Trophoblast cell (in vitro differentiated cells and primary cell): ENCODE measurements at regions not wholly inside any gene's neighbourhood (a gene's known extent, or its start where the extent isn't known, plus 50 kb on each side); places are given as distances from the start of the nearest gene placed in this dataset.
"Not testable (repeated sequence)": the region's sequence is repeated elsewhere in the genome, so short reads cannot be mapped to it uniquely, and the experiment has no call there.

ENCODE experiments used
- DNase-seq, 2 donors: peaks; one replicate each; pipeline ENCODE4 v3.0.0-alpha.2; 2016
- H2AFZ ChIP-seq: 2 replicates; pipeline ENCODE4 v1.6.1; 2013; ENCODE audit warnings: low read length, moderate library complexity, mild to moderate bottlenecking; ENCODE audit not compliant: insufficient read depth, poor library complexity
- H2AK5ac ChIP-seq: 2 replicates; pipeline ENCODE4 v1.6.1; 2013; ENCODE audit warnings: mild to moderate bottlenecking, low read length
- H2BK120ac ChIP-seq: 2 replicates; pipeline ENCODE4 v1.6.1; 2013; ENCODE audit warnings: low read length, mild to moderate bottlenecking, moderate library complexity; ENCODE audit not compliant: insufficient read depth, poor library complexity
- H2BK12ac ChIP-seq: 2 replicates; pipeline ENCODE4 v1.6.1; 2013; ENCODE audit warnings: mild to moderate bottlenecking, low read length, moderate library complexity
- H2BK5ac ChIP-seq: 2 replicates; pipeline ENCODE4 v1.6.1; 2013; ENCODE audit warnings: low read length, low read depth, moderate library complexity, mild to moderate bottlenecking; ENCODE audit not compliant: poor library complexity
- H3K14ac ChIP-seq: 2 replicates; pipeline ENCODE4 v1.6.1; 2013; ENCODE audit warnings: mild to moderate bottlenecking, low read length
- H3K18ac ChIP-seq: 2 replicates; pipeline ENCODE4 v1.6.1; 2013; ENCODE audit warnings: mild to moderate bottlenecking, low read length
- H3K23ac ChIP-seq: 2 replicates; pipeline ENCODE4 v1.6.1; 2013; ENCODE audit warnings: low read length
- H3K27ac ChIP-seq: 2 replicates; pipeline ENCODE4 v1.5.1; 2013; ENCODE audit warnings: low read depth, mild to moderate bottlenecking, inconsistent platforms, low read length, moderate library complexity
- H3K27me3 ChIP-seq: 2 replicates; pipeline ENCODE4 v1.6.1; 2013; ENCODE audit warnings: inconsistent platforms, mild to moderate bottlenecking, low read length, moderate library complexity; ENCODE audit not compliant: insufficient read depth
- H3K36me3 ChIP-seq, 2 experiments: 1 replicate in 1 of 2; 2 replicates in 1 of 2; pipeline ENCODE4 v1.6.1; 2013; ENCODE audit warnings: low read length in 2 of 2, mild to moderate bottlenecking in 2 of 2, moderate library complexity in 1 of 2; ENCODE audit not compliant: insufficient read depth in 2 of 2, control insufficient read depth in 1 of 2
- H3K4ac ChIP-seq: 2 replicates; pipeline ENCODE4 v1.6.1; 2013; ENCODE audit warnings: low read depth, mild to moderate bottlenecking, low read length, moderate library complexity
- H3K4me1 ChIP-seq, 2 experiments: 1 replicate in 1 of 2; 2 replicates in 1 of 2; pipeline ENCODE4 v1.6.1; 2013; ENCODE audit warnings: low read length in 2 of 2, mild to moderate bottlenecking in 2 of 2, moderate library complexity in 1 of 2; ENCODE audit not compliant: insufficient read depth in 2 of 2, control insufficient read depth in 1 of 2
- H3K4me2 ChIP-seq: 2 replicates; pipeline ENCODE4 v1.6.1; 2013; ENCODE audit warnings: inconsistent platforms, mild to moderate bottlenecking, low read length, moderate library complexity
- H3K4me3 ChIP-seq: 2 replicates; pipeline ENCODE4 v1.5.1; 2013; ENCODE audit warnings: mild to moderate bottlenecking, low read depth, low read length, inconsistent platforms
- H3K79me1 ChIP-seq: one replicate; pipeline ENCODE4 v1.6.1; 2013; ENCODE audit warnings: low read length
- H3K79me2 ChIP-seq: 2 replicates; pipeline ENCODE4 v1.6.1; 2013; ENCODE audit warnings: low read length, mild to moderate bottlenecking; ENCODE audit not compliant: control insufficient read depth, insufficient read depth, poor library complexity
- H3K9ac ChIP-seq: 2 replicates; pipeline ENCODE4 v1.6.1; 2013; ENCODE audit warnings: mild to moderate bottlenecking, low read length
- H3K9me3 ChIP-seq: 2 replicates; pipeline ENCODE4 v1.6.1; 2013; ENCODE audit warnings: low read depth, mild to moderate bottlenecking, control low read depth, inconsistent platforms, low read length; ENCODE audit not compliant: insufficient read depth
- H4K12ac ChIP-seq: 2 replicates; pipeline ENCODE4 v1.6.1; 2013; ENCODE audit warnings: low read depth, mild to moderate bottlenecking, low read length, moderate library complexity
- H4K8ac ChIP-seq: 2 replicates; pipeline ENCODE4 v1.6.1; 2013; ENCODE audit warnings: low read depth, mild to moderate bottlenecking, low read length, moderate library complexity
- H4K91ac ChIP-seq: one replicate; pipeline ENCODE4 v1.6.1; 2013; ENCODE audit warnings: low read depth, mild to moderate bottlenecking, low read length, moderate library complexity
- WGBS: extraction: QIAGEN DNeasy Blood & Tissue Kit; methylation state at CpG from one replicate; pipeline ENCODE4 v1.1.7; 2013; ENCODE audit warnings: missing lambda C conversion rate; ENCODE audit not compliant: insufficient read length, insufficient coverage; ENCODE audit errors: extremely low coverage; 5-methylcytosine and 5-hydroxymethylcytosine counted together

DNA sequence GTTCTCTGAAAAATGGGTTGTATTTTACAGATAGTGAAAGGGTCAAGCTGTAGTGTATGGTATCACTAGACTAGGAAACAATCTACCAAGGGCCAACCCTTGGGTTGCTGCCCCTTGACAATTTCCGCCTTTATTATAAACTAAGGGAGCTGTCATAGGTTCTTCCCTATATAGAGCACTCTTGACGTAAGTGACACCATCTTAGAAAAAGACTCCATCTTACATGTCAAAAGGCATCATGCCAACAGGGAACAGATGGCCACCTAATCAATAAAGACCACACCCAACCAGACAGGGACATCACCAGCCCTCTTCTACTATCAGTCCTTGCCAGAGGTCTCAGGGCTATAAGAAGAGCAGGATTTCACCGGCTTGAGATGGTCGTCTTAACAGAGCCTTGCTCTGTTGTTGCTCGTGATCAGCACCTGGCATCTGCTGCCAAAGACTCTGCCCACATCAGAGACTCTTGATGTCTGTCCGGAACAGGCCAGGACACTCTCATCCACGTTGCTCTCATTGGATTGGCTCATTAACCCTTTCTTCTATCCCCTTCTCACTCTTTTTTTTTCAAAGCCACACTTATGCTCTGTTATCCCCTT lies 231.4 kb upstream of the PLGLB2 start:
- H4K8ac ChIP-seq, H3K4me2 ChIP-seq, H4K12ac ChIP-seq, H3K79me1 ChIP-seq, H3K18ac ChIP-seq, H2BK5ac ChIP-seq, H3K4me3 ChIP-seq, H2BK12ac ChIP-seq, H2AFZ ChIP-seq, H3K27ac ChIP-seq, DNase-seq, H3K79me2 ChIP-seq, H3K4ac ChIP-seq, H3K4me1 ChIP-seq, H3K27me3 ChIP-seq, H3K36me3 ChIP-seq, H2AK5ac ChIP-seq, H4K91ac ChIP-seq, H2BK120ac ChIP-seq, H3K23ac ChIP-seq, H3K9me3 ChIP-seq, H3K14ac ChIP-seq, H3K9ac ChIP-seq: not testable (repeated sequence)
- WGBS: no CpG with 5 or more reads among the region's 7 CpGs

DNA sequence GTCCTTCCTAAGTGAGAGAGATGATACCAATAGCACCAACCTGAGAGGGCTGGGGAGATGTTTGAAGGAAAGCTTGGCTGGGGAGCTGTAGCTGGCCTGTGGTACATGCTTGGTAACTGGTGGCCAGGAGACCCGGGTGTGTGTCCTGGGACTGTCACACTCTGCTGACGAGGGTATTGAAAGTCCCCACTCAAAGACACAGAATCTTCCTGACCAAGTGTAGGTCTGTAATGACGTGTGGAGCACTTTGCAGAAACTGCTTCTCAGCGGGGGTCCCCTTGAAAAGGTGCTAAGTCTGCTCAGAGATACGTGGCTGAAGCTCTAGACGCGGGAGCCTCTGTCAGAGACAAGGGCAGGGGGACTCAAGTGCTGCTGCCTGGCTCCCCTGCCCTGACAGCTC lies 230.4 kb upstream of the PLGLB2 start:
- not testable (repeated sequence) for H3K79me2 ChIP-seq, H3K36me3 ChIP-seq, H2AFZ ChIP-seq, H2BK5ac ChIP-seq, H4K91ac ChIP-seq, H2BK12ac ChIP-seq, H2BK120ac ChIP-seq, H4K12ac ChIP-seq, H3K9me3 ChIP-seq, H3K4me3 ChIP-seq, H3K14ac ChIP-seq, H3K79me1 ChIP-seq, H2AK5ac ChIP-seq, H3K9ac ChIP-seq, H3K23ac ChIP-seq, H3K4me1 ChIP-seq, H3K4me2 ChIP-seq, DNase-seq, H3K27me3 ChIP-seq, H3K18ac ChIP-seq, H4K8ac ChIP-seq, H3K27ac ChIP-seq, H3K4ac ChIP-seq
- WGBS: no CpG with 5 or more reads among the region's 7 CpGs

DNA sequence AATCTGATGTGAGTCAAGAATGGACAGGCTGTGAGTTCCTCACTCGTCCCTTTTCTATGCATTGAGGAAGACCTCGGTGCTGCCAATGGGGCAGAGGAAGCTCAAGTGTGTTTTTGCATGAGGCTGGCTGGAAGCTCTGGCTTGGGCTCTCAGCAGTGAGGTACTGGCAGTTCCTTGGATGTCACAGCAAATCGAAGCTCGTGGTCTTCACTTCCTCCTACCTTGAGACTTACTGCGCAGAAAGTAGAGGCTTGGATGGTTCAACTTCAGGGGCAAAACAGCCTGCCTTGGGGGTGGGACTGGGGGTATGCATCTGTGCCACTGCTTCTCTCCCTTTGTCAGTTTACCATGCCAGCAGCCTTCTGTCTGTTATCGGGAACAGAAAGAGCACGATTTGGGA lies 229.8 kb upstream of the PLGLB2 start:
- not testable (repeated sequence) for H2BK120ac ChIP-seq, H2BK12ac ChIP-seq, H3K36me3 ChIP-seq, H3K18ac ChIP-seq, H2AK5ac ChIP-seq, H4K91ac ChIP-seq, H3K14ac ChIP-seq, H3K9me3 ChIP-seq, H3K4me2 ChIP-seq, H2AFZ ChIP-seq, DNase-seq, H3K27ac ChIP-seq, H4K12ac ChIP-seq, H4K8ac ChIP-seq, H3K79me2 ChIP-seq, H3K27me3 ChIP-seq, H3K4me1 ChIP-seq, H3K23ac ChIP-seq, H3K79me1 ChIP-seq, H3K4me3 ChIP-seq, H2BK5ac ChIP-seq, H3K9ac ChIP-seq
- WGBS: no CpG with 5 or more reads among the region's 7 CpGs
- peak overlapping the region; percentile 79 for H3K4ac ChIP-seq

DNA sequence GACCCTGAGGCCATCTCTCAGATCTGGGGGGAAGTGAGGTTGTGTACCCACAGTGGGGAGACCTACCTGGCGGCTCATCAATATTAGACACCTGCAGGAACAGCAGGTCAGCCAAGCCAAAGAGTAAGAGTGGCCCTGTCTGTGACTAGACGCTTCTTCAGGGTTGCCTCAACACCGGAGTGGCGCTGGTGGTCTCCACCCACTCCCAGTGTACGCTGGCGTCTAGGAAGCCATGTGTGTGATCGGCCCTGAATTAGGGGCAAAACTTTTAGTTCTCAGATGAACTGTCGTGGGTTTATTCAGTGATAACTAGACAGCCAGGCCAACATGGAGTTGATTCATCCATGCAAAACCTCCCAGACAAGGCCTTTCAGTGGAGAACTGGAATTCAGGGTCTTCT lies 229.3 kb upstream of the PLGLB2 start:
- not testable (repeated sequence) for H2AK5ac ChIP-seq, H3K4me1 ChIP-seq, H3K4ac ChIP-seq, H3K14ac ChIP-seq, H3K27ac ChIP-seq, H4K12ac ChIP-seq, H3K4me3 ChIP-seq, H2BK120ac ChIP-seq, H3K9ac ChIP-seq, H3K9me3 ChIP-seq, H3K23ac ChIP-seq, H2AFZ ChIP-seq, H3K36me3 ChIP-seq, H3K4me2 ChIP-seq, H3K79me1 ChIP-seq, H2BK5ac ChIP-seq, H4K91ac ChIP-seq, H3K18ac ChIP-seq, H4K8ac ChIP-seq, DNase-seq, H3K79me2 ChIP-seq, H2BK12ac ChIP-seq, H3K27me3 ChIP-seq
- no CpG with 5 or more reads among the region's 8 CpGs for WGBS
